ENCODE measurements at regions not wholly inside any gene's neighbourhood (a gene's known extent, or its start where the extent isn't known, plus 50 kb on each side); places are given as distances from the start of the nearest gene placed in this dataset.

DNA sequence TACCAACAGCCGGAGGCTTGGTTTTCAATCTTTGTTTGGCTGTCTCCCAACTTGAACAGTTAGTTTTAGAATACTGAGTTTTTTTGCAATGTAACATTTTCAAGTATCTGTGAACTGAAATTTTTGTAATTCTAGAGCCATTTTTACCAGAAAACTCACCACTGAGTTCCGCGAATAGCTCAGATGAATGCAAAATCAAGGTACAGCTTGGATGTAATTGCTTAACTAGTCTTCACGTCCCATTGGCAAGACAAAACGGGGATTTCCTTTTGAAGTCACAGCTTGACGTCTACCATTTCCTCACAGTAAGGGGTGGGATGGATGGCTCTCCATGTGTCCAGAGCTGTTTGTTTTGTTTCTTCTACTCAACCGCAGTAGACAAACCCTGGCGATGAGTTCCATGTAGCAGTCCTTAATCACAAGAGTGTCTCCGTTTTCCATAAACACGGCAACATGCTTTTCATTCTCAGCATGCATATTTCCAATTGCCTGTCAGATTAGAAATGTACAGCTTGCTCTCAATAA is 55.8 kb upstream of the FGFR2 start:
- no peak for DNase-seq (ENCODE audit: low spot score)
- no peak overlapping the region for H3K27ac ChIP-seq (ENCODE audit: low read depth in 1 of 2, low read length in 2 of 2)

More for the DNA sequence above, 55.8 kb upstream of the FGFR2 start:
- no peaks in the 10 kb centered on the region for H3K9me3 ChIP-seq (ENCODE audit: control insufficient read depth in 4 of 4, low read length in 3 of 4)
- WGBS = 78% methylated on average over 10 of the region's 10 CpGs
- H3K9ac ChIP-seq (ENCODE audit: low read depth in 1 of 2, low read length in 2 of 2) = no peak overlapping the region
- H3K36me3 ChIP-seq (ENCODE audit: control insufficient read depth in 4 of 4, insufficient read depth in 3 of 4, low read depth in 1 of 4, low read length in 3 of 4) = no peaks in the 10 kb centered on the region
- no peak overlapping the region for H3K4me3 ChIP-seq (ENCODE audit: low read depth in 1 of 3, low read length in 3 of 3)
- H3K27me3 ChIP-seq (ENCODE audit: control insufficient read depth in 4 of 4, insufficient read depth in 4 of 4, low read length in 3 of 4) = peaks cover 0 to 3% (median 0%) of the 10 kb centered on the region in 4 donors
- TF ChIP-seq, protein P1, sequence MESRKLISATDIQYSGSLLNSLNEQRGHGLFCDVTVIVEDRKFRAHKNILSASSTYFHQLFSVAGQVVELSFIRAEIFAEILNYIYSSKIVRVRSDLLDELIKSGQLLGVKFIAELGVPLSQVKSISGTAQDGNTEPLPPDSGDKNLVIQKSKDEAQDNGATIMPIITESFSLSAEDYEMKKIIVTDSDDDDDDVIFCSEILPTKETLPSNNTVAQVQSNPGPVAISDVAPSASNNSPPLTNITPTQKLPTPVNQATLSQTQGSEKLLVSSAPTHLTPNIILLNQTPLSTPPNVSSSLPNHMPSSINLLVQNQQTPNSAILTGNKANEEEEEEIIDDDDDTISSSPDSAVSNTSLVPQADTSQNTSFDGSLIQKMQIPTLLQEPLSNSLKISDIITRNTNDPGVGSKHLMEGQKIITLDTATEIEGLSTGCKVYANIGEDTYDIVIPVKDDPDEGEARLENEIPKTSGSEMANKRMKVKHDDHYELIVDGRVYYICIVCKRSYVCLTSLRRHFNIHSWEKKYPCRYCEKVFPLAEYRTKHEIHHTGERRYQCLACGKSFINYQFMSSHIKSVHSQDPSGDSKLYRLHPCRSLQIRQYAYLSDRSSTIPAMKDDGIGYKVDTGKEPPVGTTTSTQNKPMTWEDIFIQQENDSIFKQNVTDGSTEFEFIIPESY (IDR thresholded peaks at IDR 0.05) = no peak
- no peak for TF ChIP-seq EGR1 (IDR thresholded peaks at IDR 0.05; ENCODE audit: low read depth in 2 of 2)
- TF ChIP-seq, protein P2, sequence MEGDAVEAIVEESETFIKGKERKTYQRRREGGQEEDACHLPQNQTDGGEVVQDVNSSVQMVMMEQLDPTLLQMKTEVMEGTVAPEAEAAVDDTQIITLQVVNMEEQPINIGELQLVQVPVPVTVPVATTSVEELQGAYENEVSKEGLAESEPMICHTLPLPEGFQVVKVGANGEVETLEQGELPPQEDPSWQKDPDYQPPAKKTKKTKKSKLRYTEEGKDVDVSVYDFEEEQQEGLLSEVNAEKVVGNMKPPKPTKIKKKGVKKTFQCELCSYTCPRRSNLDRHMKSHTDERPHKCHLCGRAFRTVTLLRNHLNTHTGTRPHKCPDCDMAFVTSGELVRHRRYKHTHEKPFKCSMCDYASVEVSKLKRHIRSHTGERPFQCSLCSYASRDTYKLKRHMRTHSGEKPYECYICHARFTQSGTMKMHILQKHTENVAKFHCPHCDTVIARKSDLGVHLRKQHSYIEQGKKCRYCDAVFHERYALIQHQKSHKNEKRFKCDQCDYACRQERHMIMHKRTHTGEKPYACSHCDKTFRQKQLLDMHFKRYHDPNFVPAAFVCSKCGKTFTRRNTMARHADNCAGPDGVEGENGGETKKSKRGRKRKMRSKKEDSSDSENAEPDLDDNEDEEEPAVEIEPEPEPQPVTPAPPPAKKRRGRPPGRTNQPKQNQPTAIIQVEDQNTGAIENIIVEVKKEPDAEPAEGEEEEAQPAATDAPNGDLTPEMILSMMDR (IDR thresholded peaks at IDR 0.05; ENCODE audit: low read depth, low read length, missing input control) = no peak
- no peak for TF ChIP-seq RAD21 (IDR thresholded peaks at IDR 0.05)
- TF ChIP-seq, protein P3, sequence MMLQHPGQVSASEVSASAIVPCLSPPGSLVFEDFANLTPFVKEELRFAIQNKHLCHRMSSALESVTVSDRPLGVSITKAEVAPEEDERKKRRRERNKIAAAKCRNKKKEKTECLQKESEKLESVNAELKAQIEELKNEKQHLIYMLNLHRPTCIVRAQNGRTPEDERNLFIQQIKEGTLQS (IDR thresholded peaks at IDR 0.05) = no peak
- TF ChIP-seq HNF4A (conservative IDR thresholded peaks at IDR 0.05) = no peak
- TF ChIP-seq, protein P4, sequence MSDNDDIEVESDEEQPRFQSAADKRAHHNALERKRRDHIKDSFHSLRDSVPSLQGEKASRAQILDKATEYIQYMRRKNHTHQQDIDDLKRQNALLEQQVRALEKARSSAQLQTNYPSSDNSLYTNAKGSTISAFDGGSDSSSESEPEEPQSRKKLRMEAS (IDR thresholded peaks at IDR 0.05) = no peak
- no peak for TF ChIP-seq HNF4G (IDR thresholded peaks at IDR 0.05)
- TF ChIP-seq, protein P5, sequence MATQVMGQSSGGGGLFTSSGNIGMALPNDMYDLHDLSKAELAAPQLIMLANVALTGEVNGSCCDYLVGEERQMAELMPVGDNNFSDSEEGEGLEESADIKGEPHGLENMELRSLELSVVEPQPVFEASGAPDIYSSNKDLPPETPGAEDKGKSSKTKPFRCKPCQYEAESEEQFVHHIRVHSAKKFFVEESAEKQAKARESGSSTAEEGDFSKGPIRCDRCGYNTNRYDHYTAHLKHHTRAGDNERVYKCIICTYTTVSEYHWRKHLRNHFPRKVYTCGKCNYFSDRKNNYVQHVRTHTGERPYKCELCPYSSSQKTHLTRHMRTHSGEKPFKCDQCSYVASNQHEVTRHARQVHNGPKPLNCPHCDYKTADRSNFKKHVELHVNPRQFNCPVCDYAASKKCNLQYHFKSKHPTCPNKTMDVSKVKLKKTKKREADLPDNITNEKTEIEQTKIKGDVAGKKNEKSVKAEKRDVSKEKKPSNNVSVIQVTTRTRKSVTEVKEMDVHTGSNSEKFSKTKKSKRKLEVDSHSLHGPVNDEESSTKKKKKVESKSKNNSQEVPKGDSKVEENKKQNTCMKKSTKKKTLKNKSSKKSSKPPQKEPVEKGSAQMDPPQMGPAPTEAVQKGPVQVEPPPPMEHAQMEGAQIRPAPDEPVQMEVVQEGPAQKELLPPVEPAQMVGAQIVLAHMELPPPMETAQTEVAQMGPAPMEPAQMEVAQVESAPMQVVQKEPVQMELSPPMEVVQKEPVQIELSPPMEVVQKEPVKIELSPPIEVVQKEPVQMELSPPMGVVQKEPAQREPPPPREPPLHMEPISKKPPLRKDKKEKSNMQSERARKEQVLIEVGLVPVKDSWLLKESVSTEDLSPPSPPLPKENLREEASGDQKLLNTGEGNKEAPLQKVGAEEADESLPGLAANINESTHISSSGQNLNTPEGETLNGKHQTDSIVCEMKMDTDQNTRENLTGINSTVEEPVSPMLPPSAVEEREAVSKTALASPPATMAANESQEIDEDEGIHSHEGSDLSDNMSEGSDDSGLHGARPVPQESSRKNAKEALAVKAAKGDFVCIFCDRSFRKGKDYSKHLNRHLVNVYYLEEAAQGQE (IDR thresholded peaks at IDR 0.05) = no peak
- TF ChIP-seq FOXA1 (IDR thresholded peaks at IDR 0.05) = no peak
- no peak for TF ChIP-seq NR2F2 (IDR thresholded peaks at IDR 0.05)
- TF ChIP-seq JUND (IDR thresholded peaks at IDR 0.05) = no peak
- TF ChIP-seq GABPA (IDR thresholded peaks at IDR 0.05 in 1 of 2, conservative IDR thresholded peaks at IDR 0.05 in 1 of 2) = no peak
- no peak for TF ChIP-seq RXRA (IDR thresholded peaks at IDR 0.05)
- no peak for TF ChIP-seq TAF1 (conservative IDR thresholded peaks at IDR 0.05)
- no peak for TF ChIP-seq FOXA2 (IDR thresholded peaks at IDR 0.05)
- no peaks in the 10 kb centered on the region for H3K4me1 ChIP-seq (ENCODE audit: control insufficient read depth in 4 of 4, insufficient read depth in 4 of 4, low read length in 3 of 4)
